H1 (cell line): ENCODE measurements at regions not wholly inside any gene's neighbourhood (a gene's known extent, or its start where the extent isn't known, plus 50 kb on each side); places are given as distances from the start of the nearest gene placed in this dataset.

Experiments used
- CTCF ChIA-PET: fragments of 300-600 bp; sonication (Branson Sonifier 250); formaldehyde crosslinking; loops from one replicate; lab custom pipeline; 2021; ENCODE audit not compliant: partially characterized antibody; lab: Charles Lee
- POLR2A ChIA-PET: fragments of 300-600 bp; sonication (Branson Sonifier 250); formaldehyde crosslinking; loops from one replicate; lab custom pipeline; 2021; ENCODE audit warnings: inconsistent platforms; ENCODE audit not compliant: partially characterized antibody; lab: Charles Lee
- DNase-seq, 2 experiments: peaks; one replicate each; pipeline versions ENCODE4 v3.0.0 to v3.0.0-alpha.2; 2010 to 2022; ENCODE audit warnings: low spot score in 2 of 2, low read depth in 1 of 2, mixed read lengths in 1 of 2
- FAIRE-seq: peaks from 2 replicates; lab custom pipeline; 2011; peaks lifted over from hg19 to GRCh38; lab: Jason Lieb, UNC
- H2AFZ ChIP-seq: 2 replicates; pipeline ENCODE4 v1.8.1; 2012; ENCODE audit warnings: low read length, inconsistent platforms
- H2AK5ac ChIP-seq: 2 replicates; pipeline ENCODE4 v1.6.1; 2013; ENCODE audit warnings: low read depth, low read length
- H2BK120ac ChIP-seq: replicated peaks from 2 replicates; pipeline ENCODE3; 2013; ENCODE audit warnings: low read depth, low read length, inconsistent platforms
- H2BK12ac ChIP-seq: 2 replicates; pipeline ENCODE4 v1.6.1; 2013; ENCODE audit warnings: low read depth, low read length
- H2BK15ac ChIP-seq: 2 replicates; pipeline ENCODE4 v1.6.1; 2013; ENCODE audit warnings: low read length
- H2BK20ac ChIP-seq: 2 replicates; pipeline ENCODE4 v1.6.1; 2013; ENCODE audit warnings: low read length
- H2BK5ac ChIP-seq: 2 replicates; pipeline ENCODE4 v1.6.1; 2013; ENCODE audit warnings: low read depth, low read length
- H3K14ac ChIP-seq: 2 replicates; pipeline ENCODE4 v1.6.1; 2013; ENCODE audit warnings: inconsistent platforms; ENCODE audit not compliant: insufficient read length
- H3K18ac ChIP-seq: 2 replicates; pipeline ENCODE4 v1.6.1; 2013; ENCODE audit warnings: low read length; ENCODE audit errors: extremely low read depth
- H3K23ac ChIP-seq: 2 replicates; pipeline ENCODE4 v1.6.1; 2013; ENCODE audit warnings: inconsistent platforms; ENCODE audit not compliant: insufficient read length
- H3K23me2 ChIP-seq: 2 replicates; pipeline ENCODE4 v1.6.1; 2013; ENCODE audit warnings: low read depth, low read length
- H3K27ac ChIP-seq: 2 replicates; pipeline ENCODE4 v1.6.1; 2011; ENCODE audit warnings: low read depth, low read length, inconsistent platforms
- H3K27me3 ChIP-seq, 4 experiments: replicated peaks in 1 of 4; 1 replicate in 1 of 4; 2 replicates in 3 of 4; pipeline versions ENCODE4 v1.6.1 to v1.8.1; 2011 to 2013; ENCODE audit warnings: low read length in 3 of 4, mild to moderate bottlenecking in 3 of 4, inconsistent platforms in 2 of 4, mixed read lengths in 2 of 4, moderate library complexity in 1 of 4; ENCODE audit not compliant: control insufficient read depth in 3 of 4, insufficient read depth in 3 of 4; ENCODE audit errors: extremely low read depth in 1 of 4
- H3K36me3 ChIP-seq, 4 experiments: 2 replicates each; pipeline versions ENCODE4 v1.6.1 to v1.8.1; 2011 to 2013; ENCODE audit warnings: mild to moderate bottlenecking in 4 of 4, low read length in 3 of 4, moderate library complexity in 2 of 4, control low read depth in 1 of 4, inconsistent platforms in 1 of 4; ENCODE audit not compliant: insufficient read depth in 4 of 4, control insufficient read depth in 2 of 4
- H3K4ac ChIP-seq: replicated peaks from 2 replicates; pipeline ENCODE3; 2013; ENCODE audit warnings: low read length, low read depth, mixed read lengths, inconsistent platforms; ENCODE audit not compliant: insufficient read length
- H3K4me1 ChIP-seq, 4 experiments: replicated peaks in 1 of 4; 1 replicate in 1 of 4; 2 replicates in 3 of 4; pipeline versions ENCODE4 v1.6.1 to v1.8.1; 2011 to 2013; ENCODE audit warnings: low read length in 3 of 4, inconsistent platforms in 2 of 4, mixed read lengths in 1 of 4; ENCODE audit not compliant: insufficient read depth in 4 of 4, control insufficient read depth in 3 of 4
- H3K4me2 ChIP-seq, 2 experiments: 2 replicates each; pipeline versions ENCODE4 v1.6.1 to v1.8.1; 2011 to 2013; ENCODE audit warnings: low read depth in 2 of 2, low read length in 2 of 2, control low read depth in 1 of 2, inconsistent platforms in 1 of 2, mild to moderate bottlenecking in 1 of 2; ENCODE audit not compliant: insufficient read depth in 1 of 2
- H3K4me3 ChIP-seq, 4 experiments: fragments of 200-600, 300-600 bp in 1 of 4; sonication (generic), shearing (Covaris generic), sonication (Bioruptor Twin) in 1 of 4; 2 replicates each; pipeline versions ENCODE4 v1.5.1 to v1.8.1; 2011 to 2016; ENCODE audit warnings: low read length in 4 of 4, low read depth in 3 of 4, control low read depth in 2 of 4, inconsistent platforms in 2 of 4, mild to moderate bottlenecking in 2 of 4, mixed read lengths in 1 of 4, moderate library complexity in 1 of 4; ENCODE audit not compliant: insufficient read depth in 2 of 4; ENCODE audit errors: extremely low read depth in 1 of 4
- H3K56ac ChIP-seq: replicated peaks from 2 replicates; pipeline ENCODE3; 2013; ENCODE audit warnings: low read depth, mild to moderate bottlenecking, mixed read lengths, low read length, inconsistent platforms; ENCODE audit not compliant: insufficient read length
- H3K79me1 ChIP-seq: 2 replicates; pipeline ENCODE4 v1.6.1; 2013; ENCODE audit warnings: low read depth, low read length, control low read depth
- H3K79me2 ChIP-seq, 2 experiments: 2 replicates each; pipeline versions ENCODE4 v1.6.1 to v1.8.1; 2012 to 2013; ENCODE audit warnings: low read length in 2 of 2, mild to moderate bottlenecking in 2 of 2, inconsistent platforms in 1 of 2; ENCODE audit not compliant: insufficient read depth in 2 of 2, control insufficient read depth in 1 of 2
- H3K9ac ChIP-seq, 4 experiments: replicated peaks in 1 of 4; 1 replicate in 1 of 4; 2 replicates in 3 of 4; pipeline versions ENCODE4 v1.6.1 to v1.8.1; 2011 to 2013; ENCODE audit warnings: low read depth in 3 of 4, low read length in 3 of 4, control low read depth in 2 of 4, mild to moderate bottlenecking in 2 of 4, moderate library complexity in 2 of 4, inconsistent platforms in 1 of 4; ENCODE audit errors: extremely low read depth in 1 of 4
- H3K9me3 ChIP-seq, 2 experiments: 2 replicates each; pipeline versions ENCODE4 v1.6.1 to v1.8.1; 2012 to 2013; ENCODE audit warnings: mild to moderate bottlenecking in 2 of 2, moderate library complexity in 2 of 2, control low read depth in 1 of 2, inconsistent platforms in 1 of 2, low read depth in 1 of 2, low read length in 1 of 2, mixed read lengths in 1 of 2; ENCODE audit not compliant: insufficient read depth in 2 of 2
- H4K20me1 ChIP-seq, 2 experiments: replicated peaks in 1 of 2; 2 replicates each; pipeline versions ENCODE3 to v1.8.1; 2011 to 2013; ENCODE audit warnings: inconsistent platforms in 2 of 2, low read length in 2 of 2, mild to moderate bottlenecking in 1 of 2; ENCODE audit not compliant: insufficient read depth in 2 of 2, control insufficient read depth in 1 of 2
- H4K5ac ChIP-seq: 2 replicates; pipeline ENCODE4 v1.6.1; 2013; ENCODE audit warnings: low read length, low read depth, mixed read lengths, inconsistent platforms; ENCODE audit not compliant: insufficient read length
- H4K8ac ChIP-seq: 2 replicates; pipeline ENCODE4 v1.8.0; 2013; ENCODE audit warnings: mild to moderate bottlenecking, moderate library complexity, low read length, inconsistent platforms; ENCODE audit not compliant: insufficient read depth; ENCODE audit errors: extremely low read depth
- H4K91ac ChIP-seq: replicated peaks from 2 replicates; pipeline ENCODE3; 2013; ENCODE audit warnings: low read length, mixed read lengths, inconsistent platforms; ENCODE audit not compliant: insufficient read length
- ATF3 ChIP-seq: IDR thresholded peaks from 2 replicates; pipeline ENCODE4 v1.6.1; 2011; ENCODE audit warnings: low read depth, mild to moderate bottlenecking, low read length; ENCODE audit not compliant: insufficient read depth
- HDAC2 ChIP-seq, 2 experiments: fragments of 300-600 bp in 1 of 2; sonication (generic) in 1 of 2; IDR thresholded peaks; 2 replicates each; pipeline ENCODE4 v1.6.1; 2011 to 2012; ENCODE audit warnings: low read depth in 2 of 2, low read length in 2 of 2, mild to moderate bottlenecking in 2 of 2, moderate library complexity in 2 of 2, borderline replicate concordance in 1 of 2, inconsistent platforms in 1 of 2
- KDM1A ChIP-seq: fragments of 200-600, 300-600 bp; sonication (generic); IDR thresholded peaks from 2 replicates; pipeline ENCODE4 v1.7.1; 2016; ENCODE audit warnings: mild to moderate bottlenecking, low read length, borderline replicate concordance
- SIX5 ChIP-seq: IDR thresholded peaks from 2 replicates; pipeline ENCODE4 v1.6.1; 2011; ENCODE audit warnings: mild to moderate bottlenecking, low read depth, low read length
- TAF1 ChIP-seq: IDR thresholded peaks from 2 replicates; pipeline ENCODE4 v1.6.1; 2011; ENCODE audit warnings: mild to moderate bottlenecking, low read depth, low read length
- TCF12 ChIP-seq: IDR thresholded peaks from 2 replicates; pipeline ENCODE4 v1.6.1; 2011; ENCODE audit warnings: low read depth, mild to moderate bottlenecking, low read length
- WGBS, 2 experiments: shearing (Covaris generic) in 1 of 2; methylation state at CpG; one replicate each; pipeline versions ENCODE4 v1.1.6 to v1.1.7; 2013 to 2015; ENCODE audit warnings: low lambda C conversion rate in 2 of 2, mixed read lengths in 2 of 2, inconsistent platforms in 1 of 2, low coverage in 1 of 2, missing lambda C conversion rate in 1 of 2; ENCODE audit not compliant: insufficient replicate concordance in 2 of 2, insufficient coverage in 1 of 2, insufficient read length in 1 of 2; ENCODE audit errors: extremely low coverage in 1 of 2, missing lambda C conversion rate in 1 of 2; 5-methylcytosine and 5-hydroxymethylcytosine counted together

- no peaks in the 10 kb centered on the region for H3K36me3 ChIP-seq
- 91% methylated on average over 6 of the region's 6 CpGs; no CpG with 5 or more reads in 1 of the 2 experiments for WGBS, 2 experiments
- no peak overlapping the region for H3K23ac ChIP-seq
- TF ChIP-seq SIX5 (no peak), KDM1A (no peak), HDAC2 (IDR thresholded peaks at IDR 0.05; ENCODE audit: borderline replicate concordance in 1 of 2, low read depth in 2 of 2, low read length in 2 of 2) (no peak), TCF12 (no peak), ATF3 (no peak), TAF1 (no peak)
- no peak overlapping the region for H3K27ac ChIP-seq
- H4K8ac ChIP-seq: no peak overlapping the region
- no peak overlapping the region for H3K56ac ChIP-seq
- no peak overlapping the region for H2AK5ac ChIP-seq
- DNase-seq (peak in 1 of 2 experiments; percentile 28), FAIRE-seq (no peak)
- H2BK12ac ChIP-seq: no peak overlapping the region
- no peak overlapping the region for H2BK120ac ChIP-seq
- ChIA-PET POLR2A (no interaction called here), CTCF (interaction anchor here (0.7 to 11.1 kb wide), 9 partner anchors 8 to 460 kb away, joined by 3 to 144 read pairs (median 4); no protein-coding TSS in a partner anchor)
- no peak overlapping the region for H3K18ac ChIP-seq
- H4K20me1 ChIP-seq: no peaks in the 10 kb centered on the region
- no peak overlapping the region for H3K9ac ChIP-seq
- no peak overlapping the region for H2BK15ac ChIP-seq
- no peak overlapping the region for H4K5ac ChIP-seq
- no peak overlapping the region for H3K4ac ChIP-seq
- H4K91ac ChIP-seq: no peak overlapping the region
- no peak overlapping the region for H2BK20ac ChIP-seq
- peak overlapping the region; percentile 81; the same call in 1 of the 2 replicates for H2AFZ ChIP-seq
- H3K4me3 ChIP-seq: no peak overlapping the region
- H2BK5ac ChIP-seq: no peak overlapping the region
- no peaks in the 10 kb centered on the region for H3K27me3 ChIP-seq
- no peaks in the 10 kb centered on the region for H3K4me1 ChIP-seq
- no peaks in the 10 kb centered on the region for H3K79me2 ChIP-seq
- H3K79me1 ChIP-seq: no peaks in the 10 kb centered on the region
- no peak overlapping the region for H3K4me2 ChIP-seq
- H3K14ac ChIP-seq: no peak overlapping the region
- H3K23me2 ChIP-seq: no peaks in the 10 kb centered on the region
- no peaks in the 10 kb centered on the region for H3K9me3 ChIP-seq
These were observed 258.9 kb upstream of the CXCR4 start for GRCh38 chr2:136376798-136377211.
